T-cell (primary cell): ENCODE measurements at regions not wholly inside any gene's neighbourhood (a gene's known extent, or its start where the extent isn't known, plus 50 kb on each side); places are given as distances from the start of the nearest gene placed in this dataset.

ENCODE experiments used
- ATAC-seq, 4 experiments: fragments of 200-7000 bp in 3 of 4; fragments of 150-1000 bp in 1 of 4; cut with Tn5 transposase; replicated peaks in 1 of 4; 1 replicate in 3 of 4; 2 replicates in 1 of 4; pipeline ENCODE4 v1.10.0; 2021; ENCODE audit warnings: moderate library complexity in 3 of 4, mild to moderate bottlenecking in 2 of 4, moderate number of reproducible peaks in 1 of 4
- CTCF ChIA-PET, 2 donors: fragments of 300-600 bp; sonication (Branson Sonifier 250); formaldehyde crosslinking; loops; one replicate each; lab custom pipeline; 2022; ENCODE audit warnings: antibody characterized with exemption in 2 of 2; lab: Charles Lee
- POLR2A ChIA-PET, 2 donors: fragments of 300-600 bp; sonication (Branson Sonifier 250); formaldehyde crosslinking; loops; one replicate each; lab custom pipeline; 2022; ENCODE audit warnings: antibody characterized with exemption in 2 of 2; lab: Charles Lee
- DNase-seq, 35 experiments: peaks; one replicate each; pipeline versions ENCODE4 v3.0.0 to v3.0.0-alpha.2; 2013 to 2023
- H3K27ac ChIP-seq: one replicate; pipeline ENCODE4 v1.5.1; 2013; ENCODE audit warnings: low read length
- H3K27me3 ChIP-seq, 2 experiments: replicated peaks in 1 of 2; 1 replicate in 1 of 2; 2 replicates in 1 of 2; pipeline versions ENCODE4 v1.6.1 to v1.7.0; 2013; ENCODE audit warnings: low read length in 1 of 2, mixed read lengths in 1 of 2; ENCODE audit not compliant: control insufficient read depth in 2 of 2, insufficient read depth in 2 of 2; ENCODE audit errors: extremely low read depth in 1 of 2
- H3K36me3 ChIP-seq, 2 donors: 1 replicate in 1 of 2; 2 replicates in 1 of 2; pipeline versions ENCODE4 v1.6.1 to v1.7.0; 2013; ENCODE audit warnings: low read length in 1 of 2; ENCODE audit not compliant: control insufficient read depth in 2 of 2, insufficient read depth in 1 of 2; ENCODE audit errors: extremely low read depth in 1 of 2
- H3K4me1 ChIP-seq, 2 experiments: 1 replicate in 1 of 2; 2 replicates in 1 of 2; pipeline versions ENCODE4 v1.6.1 to v1.7.0; 2013; ENCODE audit warnings: low read length in 2 of 2, mixed read lengths in 1 of 2; ENCODE audit not compliant: insufficient read depth in 2 of 2, control insufficient read depth in 1 of 2; ENCODE audit errors: extremely low read depth in 1 of 2
- H3K4me3 ChIP-seq, 2 donors: 1 replicate in 1 of 2; 2 replicates in 1 of 2; pipeline versions ENCODE4 v1.5.1 to v1.7.0; 2013; ENCODE audit warnings: mild to moderate bottlenecking in 2 of 2, low read length in 1 of 2, moderate library complexity in 1 of 2; ENCODE audit not compliant: control insufficient read depth in 1 of 2; ENCODE audit errors: extremely low read depth in 1 of 2
- H3K9me3 ChIP-seq: 2 replicates; pipeline ENCODE4 v1.7.0; 2013
- H3K27ac Mint-ChIP-seq, 2 donors: one replicate each; pipeline ENCODE4 v1.8.0; 2020 to 2021; ENCODE audit warnings: mild to moderate bottlenecking in 2 of 2, mixed read lengths in 2 of 2
- H3K27me3 Mint-ChIP-seq, 2 donors: one replicate each; pipeline ENCODE4 v1.8.0; 2021 to 2022; ENCODE audit warnings: mixed read lengths in 2 of 2
- H3K36me3 Mint-ChIP-seq: one replicate; pipeline ENCODE4 v1.8.0; 2021; ENCODE audit warnings: mixed read lengths
- H3K4me1 Mint-ChIP-seq, 3 donors: one replicate each; pipeline ENCODE4 v1.8.0; 2020 to 2022; ENCODE audit warnings: mixed read lengths in 3 of 3, mild to moderate bottlenecking in 1 of 3
- H3K4me3 Mint-ChIP-seq, 3 donors: one replicate each; pipeline ENCODE4 v1.8.0; 2020 to 2022; ENCODE audit warnings: mild to moderate bottlenecking in 3 of 3, mixed read lengths in 3 of 3, moderate library complexity in 3 of 3
- H3K9me3 Mint-ChIP-seq, 3 donors: one replicate each; pipeline ENCODE4 v1.8.0; 2020 to 2022; ENCODE audit warnings: mixed read lengths in 3 of 3
- WGBS: methylation state at CpG from one replicate; pipeline ENCODE4 v1.1.5; 2013; ENCODE audit warnings: missing lambda C conversion rate; ENCODE audit not compliant: insufficient coverage; 5-methylcytosine and 5-hydroxymethylcytosine counted together

DNA sequence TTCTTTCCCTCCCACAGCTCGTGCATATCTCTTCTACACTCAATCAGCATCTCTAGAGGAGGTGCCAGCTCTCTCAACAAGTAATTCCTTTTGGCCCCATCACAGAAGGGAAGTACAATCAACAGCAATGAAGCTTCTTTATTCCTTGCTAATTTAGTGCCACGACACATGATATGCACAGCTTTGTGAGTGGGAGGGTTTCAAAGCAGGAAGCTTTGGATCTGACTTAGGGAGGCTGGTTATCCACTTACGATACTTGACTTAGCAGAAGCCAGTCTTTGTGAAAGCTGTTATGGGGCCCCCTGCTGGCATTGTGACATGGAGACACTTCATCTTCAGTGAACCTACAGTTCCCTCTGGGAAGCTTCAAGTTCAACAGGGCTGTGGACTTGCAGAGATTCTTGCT, 81.0 kb downstream of the TMEM100 start:
- H3K4me3 Mint-ChIP-seq, result no peak overlapping the region
- peaks cover 14 to 15% of the 10 kb centered on the region in 2 donors for H3K27me3 Mint-ChIP-seq
- Histone ChIP-seq H3K4me3 (no peak overlapping the region), H3K36me3 (no peaks in the 10 kb centered on the region), H3K27ac (no peak overlapping the region), H3K27me3 (peaks cover 0 to 6% of the 10 kb centered on the region in 2 experiments), H3K9me3 (no peaks in the 10 kb centered on the region), H3K4me1 (no peaks in the 10 kb centered on the region)
- ChIA-PET POLR2A (no interaction called here), CTCF (interaction anchor here (1.2 to 1.5 kb wide), 2 partner anchors 116 to 120 kb away, joined by 5 to 9 read pairs; no protein-coding TSS in a partner anchor)
- no peak overlapping the region for H3K27ac Mint-ChIP-seq
- WGBS, result 83% methylated on average over 1 of the region's 3 CpGs
- ATAC-seq (no peak), DNase-seq (peak in 16 of 35 experiments; percentile 1 to 29 (median 8))
- no peaks in the 10 kb centered on the region for H3K36me3 Mint-ChIP-seq
- peaks cover 0 to 9% (median 4%) of the 10 kb centered on the region in 3 donors for H3K4me1 Mint-ChIP-seq
- H3K9me3 Mint-ChIP-seq, result no peaks in the 10 kb centered on the region

DNA sequence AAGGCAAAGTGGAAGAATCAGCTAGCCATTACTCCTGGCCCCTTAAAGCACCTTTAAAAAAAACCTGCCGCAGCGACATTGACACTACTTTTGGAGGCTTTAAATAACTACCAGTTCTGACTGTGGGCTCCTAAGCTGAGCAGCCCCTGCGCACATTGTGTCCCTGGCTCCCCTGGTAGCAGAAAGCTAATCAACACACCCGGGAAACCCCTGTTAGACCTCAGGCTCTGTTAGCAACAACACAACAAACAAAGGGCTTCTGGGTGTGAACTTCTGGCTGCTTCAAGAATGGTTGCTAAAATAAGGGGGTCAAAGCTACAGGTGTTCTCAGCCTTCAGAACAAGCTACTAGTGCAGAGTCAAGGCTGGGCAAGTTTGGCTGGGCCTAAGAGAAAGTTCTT, 83.6 kb downstream of the TMEM100 start:
- 100% methylated on average over 2 of the region's 4 CpGs for WGBS
- H3K4me3 Mint-ChIP-seq, result no peak overlapping the region
- ChIA-PET CTCF (no interaction called here), POLR2A (no interaction called here)
- no peaks in the 10 kb centered on the region for H3K36me3 Mint-ChIP-seq
- H3K9me3 Mint-ChIP-seq, result no peaks in the 10 kb centered on the region
- no peak overlapping the region for H3K4me3 ChIP-seq
- no peak for DNase-seq
- peaks cover 12 to 17% of the 10 kb centered on the region in 2 donors for H3K27me3 Mint-ChIP-seq
- H3K36me3 ChIP-seq, result no peaks in the 10 kb centered on the region
- peaks cover 0 to 5% of the 10 kb centered on the region in 2 experiments for H3K27me3 ChIP-seq
- no peak overlapping the region for H3K27ac Mint-ChIP-seq
- H3K27ac ChIP-seq, result no peak overlapping the region
- no peaks in the 10 kb centered on the region for H3K4me1 ChIP-seq
- ATAC-seq, result no peak
- peaks cover 0 to 9% (median 4%) of the 10 kb centered on the region in 3 donors for H3K4me1 Mint-ChIP-seq
- no peaks in the 10 kb centered on the region for H3K9me3 ChIP-seq

DNA sequence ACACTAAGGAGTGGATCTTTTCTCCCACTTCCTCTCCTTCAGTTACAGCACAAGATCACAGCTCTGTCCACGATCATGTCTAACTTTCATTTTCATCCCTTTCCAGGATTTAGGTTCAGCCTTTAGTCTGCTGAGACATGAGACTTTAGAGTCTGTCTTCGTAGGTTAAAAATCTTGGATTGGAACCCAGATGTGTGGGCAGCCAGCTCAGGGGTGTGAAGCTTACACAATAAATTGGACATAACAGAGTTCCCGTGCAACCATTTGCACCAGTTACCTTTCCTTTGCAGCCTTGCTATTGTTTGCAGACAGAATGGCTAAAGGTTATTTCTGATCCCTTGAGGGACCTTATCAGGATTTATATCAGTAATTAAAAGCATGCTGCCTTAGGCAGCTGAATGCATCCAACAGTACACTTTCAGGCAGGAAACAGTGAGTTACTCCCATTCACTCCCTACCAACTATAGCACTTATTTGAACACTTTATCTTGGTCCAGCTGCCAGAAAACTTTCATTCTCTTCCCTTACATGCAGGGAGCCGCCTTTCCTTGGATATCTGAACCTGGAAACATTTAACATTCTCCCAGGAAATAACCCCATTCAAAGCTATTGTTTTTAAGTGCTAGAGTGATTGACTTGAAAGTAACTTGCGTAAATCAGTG, 87.3 kb downstream of the TMEM100 start:
- no peaks in the 10 kb centered on the region for H3K4me1 Mint-ChIP-seq
- peaks cover 7 to 14% of the 10 kb centered on the region in 2 donors for H3K27me3 Mint-ChIP-seq
- no peak for DNase-seq
- no peak overlapping the region for H3K27ac ChIP-seq
- ChIA-PET CTCF (interaction anchor here in 1 of 2 donors (0.5 kb wide), 1 partner anchor 705 kb away, joined by 3 read pairs; no protein-coding TSS in a partner anchor), POLR2A (no interaction called here)
- WGBS, result 61% methylated on average over 2 of the region's 5 CpGs
- no peak overlapping the region for H3K27ac Mint-ChIP-seq
- H3K9me3 Mint-ChIP-seq, result no peaks in the 10 kb centered on the region
- H3K27me3 ChIP-seq, result no peaks in the 10 kb centered on the region
- H3K9me3 ChIP-seq, result no peaks in the 10 kb centered on the region
- H3K36me3 ChIP-seq, result no peaks in the 10 kb centered on the region
- no peaks in the 10 kb centered on the region for H3K36me3 Mint-ChIP-seq
- H3K4me3 Mint-ChIP-seq, result no peak overlapping the region
- no peak overlapping the region for H3K4me3 ChIP-seq
- no peak for ATAC-seq
- H3K4me1 ChIP-seq, result no peaks in the 10 kb centered on the region

DNA sequence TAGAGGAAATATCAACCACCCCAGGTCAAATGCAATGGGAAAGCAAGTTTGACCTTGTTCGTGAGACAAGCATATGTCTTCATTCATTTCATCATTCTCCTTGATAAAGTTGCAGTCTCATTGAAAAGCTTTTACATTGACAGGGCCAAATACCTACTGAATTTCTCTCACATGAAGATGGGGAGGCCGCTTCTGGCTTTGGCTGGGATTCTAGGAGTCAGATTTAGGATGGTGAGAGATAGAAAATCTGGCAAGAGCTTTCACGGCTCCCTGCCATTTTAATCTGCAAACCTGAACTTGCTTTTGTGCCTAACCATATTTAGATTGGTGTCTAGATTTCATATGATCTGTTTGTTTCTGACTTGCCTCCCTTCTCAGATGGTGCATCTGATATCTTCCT, 88.0 kb downstream of the TMEM100 start:
- H3K4me1 ChIP-seq, result no peaks in the 10 kb centered on the region
- no peak overlapping the region for H3K27ac ChIP-seq
- H3K4me3 Mint-ChIP-seq, result no peak overlapping the region
- 100% methylated on average over 1 of the region's 3 CpGs for WGBS
- H3K4me1 Mint-ChIP-seq, result no peaks in the 10 kb centered on the region
- H3K4me3 ChIP-seq, result no peak overlapping the region
- H3K36me3 ChIP-seq, result no peaks in the 10 kb centered on the region
- DNase-seq (no peak), ATAC-seq (no peak)
- no peaks in the 10 kb centered on the region for H3K36me3 Mint-ChIP-seq
- ChIA-PET POLR2A (interaction anchor here in 1 of 2 donors (0.6 kb wide), 1 partner anchor 597 kb away, joined by 3 read pairs; no protein-coding TSS in a partner anchor), CTCF (no interaction called here)
- H3K27me3 Mint-ChIP-seq, result peaks cover 5 to 14% of the 10 kb centered on the region in 2 donors
- H3K27me3 ChIP-seq, result no peaks in the 10 kb centered on the region
- H3K27ac Mint-ChIP-seq, result no peak overlapping the region
- H3K9me3 ChIP-seq, result no peaks in the 10 kb centered on the region
- no peaks in the 10 kb centered on the region for H3K9me3 Mint-ChIP-seq

DNA sequence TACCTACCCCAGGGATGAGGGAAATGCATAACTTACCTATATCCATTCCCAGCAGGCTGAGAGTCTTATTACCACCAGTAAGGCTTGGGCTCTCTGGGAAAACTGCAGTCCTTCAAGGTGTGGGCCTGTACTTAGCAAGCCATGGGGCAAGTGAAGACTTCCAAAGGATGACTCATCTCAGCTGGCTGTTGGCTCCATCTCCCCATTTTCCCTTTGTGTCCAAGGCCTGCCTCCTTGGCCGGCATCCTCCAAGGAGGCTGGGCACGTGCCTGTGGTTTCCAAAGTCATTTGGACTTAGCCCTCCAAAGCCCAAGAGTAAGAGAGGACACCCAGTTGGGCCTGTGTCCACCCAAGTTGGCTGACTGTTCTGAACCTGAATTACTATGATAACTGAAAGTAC, 89.8 kb downstream of the TMEM100 start:
- CTCF ChIA-PET, result no interaction called here
- WGBS, result 72% methylated on average over 2 of the region's 2 CpGs
- H3K9me3 Mint-ChIP-seq, result no peaks in the 10 kb centered on the region
- Histone ChIP-seq H3K27ac (no peak overlapping the region), H3K9me3 (no peaks in the 10 kb centered on the region), H3K36me3 (no peaks in the 10 kb centered on the region), H3K27me3 (no peaks in the 10 kb centered on the region), H3K4me1 (no peaks in the 10 kb centered on the region), H3K4me3 (no peak overlapping the region)
- no peak overlapping the region for H3K27ac Mint-ChIP-seq
- no peak for ATAC-seq
- no peak overlapping the region for H3K4me3 Mint-ChIP-seq
- DNase-seq, result no peak
- no peaks in the 10 kb centered on the region for H3K4me1 Mint-ChIP-seq
- H3K27me3 Mint-ChIP-seq, result peaks cover 8 to 14% of the 10 kb centered on the region in 2 donors
- POLR2A ChIA-PET, result no interaction called here
- no peaks in the 10 kb centered on the region for H3K36me3 Mint-ChIP-seq

DNA sequence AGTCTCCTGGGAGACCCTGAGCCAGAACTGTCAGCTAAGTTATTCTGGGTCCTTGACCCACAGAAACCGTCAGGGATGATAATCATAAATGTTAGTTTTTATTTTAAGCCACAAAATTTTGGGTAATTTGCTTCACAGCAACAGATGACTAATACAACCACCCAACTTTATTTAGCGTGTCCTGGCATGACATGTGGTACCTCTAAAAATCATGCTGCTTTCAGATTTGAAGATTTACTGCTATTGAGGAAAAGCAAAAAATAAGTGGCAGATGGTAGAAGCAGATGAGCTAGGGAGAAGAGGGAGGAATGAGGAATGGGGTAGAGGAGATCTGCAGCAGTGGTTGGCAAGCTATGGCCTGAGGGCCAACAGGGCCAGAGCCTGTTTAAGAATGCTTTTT, 90.4 kb downstream of the TMEM100 start:
- no CpG with 5 or more reads among the region's 2 CpGs for WGBS
- DNase-seq, result no peak
- no peak for ATAC-seq
- Histone ChIP-seq H3K9me3 (no peaks in the 10 kb centered on the region), H3K27ac (no peak overlapping the region), H3K4me3 (no peak overlapping the region), H3K36me3 (no peaks in the 10 kb centered on the region), H3K4me1 (no peaks in the 10 kb centered on the region), H3K27me3 (peaks cover 0 to 5% of the 10 kb centered on the region in 2 experiments)
- no peaks in the 10 kb centered on the region for H3K9me3 Mint-ChIP-seq
- peaks cover 8 to 14% of the 10 kb centered on the region in 2 donors for H3K27me3 Mint-ChIP-seq
- no peaks in the 10 kb centered on the region for H3K36me3 Mint-ChIP-seq
- H3K27ac Mint-ChIP-seq, result no peak overlapping the region
- H3K4me3 Mint-ChIP-seq, result no peak overlapping the region
- H3K4me1 Mint-ChIP-seq, result no peaks in the 10 kb centered on the region
- POLR2A ChIA-PET, result no interaction called here
- CTCF ChIA-PET, result no interaction called here
